ENCODE measurements at regions not wholly inside any gene's neighbourhood (a gene's known extent, or its start where the extent isn't known, plus 50 kb on each side); places are given as distances from the start of the nearest gene placed in this dataset.

DNA sequence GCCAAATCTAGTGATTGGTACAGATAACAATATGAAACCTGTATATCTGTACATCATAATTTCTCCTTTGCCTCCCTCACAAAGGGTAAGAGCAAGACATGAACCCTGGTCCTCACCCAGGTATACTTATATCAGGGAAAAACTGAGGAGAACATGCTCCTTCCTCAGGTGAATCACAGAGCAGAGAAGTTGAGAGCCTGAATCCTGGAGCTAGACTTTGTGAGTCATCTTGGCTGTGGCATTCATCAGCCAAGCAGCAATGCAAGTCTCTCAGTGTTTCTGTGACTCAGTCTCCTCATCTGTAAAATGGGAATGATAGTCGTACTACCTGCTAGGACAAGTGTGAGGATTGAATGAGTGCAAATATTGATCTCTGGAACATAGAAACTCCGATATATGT, 165.7 kb upstream of the ADAMTS9 start:
- H3K27ac ChIP-seq: no peak overlapping the region
- ATAC-seq (ENCODE audit: insufficient number of reproducible peaks, low FRiP score, low read depth) (no peak), DNase-seq (ENCODE audit: low spot score) (no peak)
- no peaks in the 10 kb centered on the region for H3K4me1 ChIP-seq (ENCODE audit: control insufficient read depth in 1 of 2, low read depth in 2 of 2)
- TF ChIP-seq, protein P1, sequence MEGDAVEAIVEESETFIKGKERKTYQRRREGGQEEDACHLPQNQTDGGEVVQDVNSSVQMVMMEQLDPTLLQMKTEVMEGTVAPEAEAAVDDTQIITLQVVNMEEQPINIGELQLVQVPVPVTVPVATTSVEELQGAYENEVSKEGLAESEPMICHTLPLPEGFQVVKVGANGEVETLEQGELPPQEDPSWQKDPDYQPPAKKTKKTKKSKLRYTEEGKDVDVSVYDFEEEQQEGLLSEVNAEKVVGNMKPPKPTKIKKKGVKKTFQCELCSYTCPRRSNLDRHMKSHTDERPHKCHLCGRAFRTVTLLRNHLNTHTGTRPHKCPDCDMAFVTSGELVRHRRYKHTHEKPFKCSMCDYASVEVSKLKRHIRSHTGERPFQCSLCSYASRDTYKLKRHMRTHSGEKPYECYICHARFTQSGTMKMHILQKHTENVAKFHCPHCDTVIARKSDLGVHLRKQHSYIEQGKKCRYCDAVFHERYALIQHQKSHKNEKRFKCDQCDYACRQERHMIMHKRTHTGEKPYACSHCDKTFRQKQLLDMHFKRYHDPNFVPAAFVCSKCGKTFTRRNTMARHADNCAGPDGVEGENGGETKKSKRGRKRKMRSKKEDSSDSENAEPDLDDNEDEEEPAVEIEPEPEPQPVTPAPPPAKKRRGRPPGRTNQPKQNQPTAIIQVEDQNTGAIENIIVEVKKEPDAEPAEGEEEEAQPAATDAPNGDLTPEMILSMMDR (IDR thresholded peaks at IDR 0.05): no peak
- no peaks in the 10 kb centered on the region for H3K36me3 ChIP-seq
- no peaks in the 10 kb centered on the region for H3K27me3 ChIP-seq (replicated peaks; ENCODE audit: insufficient read depth)
- no peak overlapping the region for H3K4me3 ChIP-seq
- no peaks in the 10 kb centered on the region for H3K9me3 ChIP-seq

GRCh38 chr3:64852738-64853137, 164.9 kb upstream of the ADAMTS9 start:
- H3K36me3 ChIP-seq: no peaks in the 10 kb centered on the region
- H3K4me1 ChIP-seq (ENCODE audit: control insufficient read depth in 1 of 2, low read depth in 2 of 2): no peaks in the 10 kb centered on the region
- TF ChIP-seq, protein P1 (IDR thresholded peaks at IDR 0.05): no peak
- no peak for DNase-seq (ENCODE audit: low spot score)
- no peak overlapping the region for H3K4me3 ChIP-seq
- H3K27ac ChIP-seq: no peak overlapping the region
- H3K9me3 ChIP-seq: no peaks in the 10 kb centered on the region
- no peak for ATAC-seq (ENCODE audit: insufficient number of reproducible peaks, low FRiP score, low read depth)
- H3K27me3 ChIP-seq (replicated peaks; ENCODE audit: insufficient read depth): no peaks in the 10 kb centered on the region

DNA sequence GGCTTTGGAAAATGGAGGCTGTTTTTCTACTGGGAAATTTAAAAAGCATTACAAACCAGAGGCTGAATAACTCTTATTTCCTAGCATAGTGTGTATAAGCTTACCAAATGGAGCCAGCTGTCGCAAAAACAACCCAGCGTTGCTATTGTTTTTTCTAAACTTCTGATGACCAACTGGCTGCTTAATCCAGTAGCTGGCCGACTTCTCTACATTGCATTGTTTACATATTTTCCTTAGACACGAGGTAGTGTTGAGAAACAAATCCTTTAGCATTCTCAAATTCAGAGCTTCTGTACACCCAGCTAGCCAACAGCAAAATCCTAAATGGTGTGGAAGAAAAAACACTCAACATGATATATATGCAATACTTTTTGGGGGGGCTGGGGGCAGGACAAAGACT, 161.0 kb upstream of the ADAMTS9 start:
- Histone ChIP-seq H3K27me3 (replicated peaks; ENCODE audit: insufficient read depth) (no peaks in the 10 kb centered on the region), H3K4me3 (no peak overlapping the region), H3K36me3 (no peaks in the 10 kb centered on the region), H3K4me1 (ENCODE audit: control insufficient read depth in 1 of 2, low read depth in 2 of 2) (no peaks in the 10 kb centered on the region), H3K9me3 (no peaks in the 10 kb centered on the region), H3K27ac (no peak overlapping the region)
- no peak for ATAC-seq (ENCODE audit: insufficient number of reproducible peaks, low FRiP score, low read depth)
- TF ChIP-seq, protein P1 (IDR thresholded peaks at IDR 0.05): no peak
- DNase-seq (ENCODE audit: low spot score): no peak

DNA sequence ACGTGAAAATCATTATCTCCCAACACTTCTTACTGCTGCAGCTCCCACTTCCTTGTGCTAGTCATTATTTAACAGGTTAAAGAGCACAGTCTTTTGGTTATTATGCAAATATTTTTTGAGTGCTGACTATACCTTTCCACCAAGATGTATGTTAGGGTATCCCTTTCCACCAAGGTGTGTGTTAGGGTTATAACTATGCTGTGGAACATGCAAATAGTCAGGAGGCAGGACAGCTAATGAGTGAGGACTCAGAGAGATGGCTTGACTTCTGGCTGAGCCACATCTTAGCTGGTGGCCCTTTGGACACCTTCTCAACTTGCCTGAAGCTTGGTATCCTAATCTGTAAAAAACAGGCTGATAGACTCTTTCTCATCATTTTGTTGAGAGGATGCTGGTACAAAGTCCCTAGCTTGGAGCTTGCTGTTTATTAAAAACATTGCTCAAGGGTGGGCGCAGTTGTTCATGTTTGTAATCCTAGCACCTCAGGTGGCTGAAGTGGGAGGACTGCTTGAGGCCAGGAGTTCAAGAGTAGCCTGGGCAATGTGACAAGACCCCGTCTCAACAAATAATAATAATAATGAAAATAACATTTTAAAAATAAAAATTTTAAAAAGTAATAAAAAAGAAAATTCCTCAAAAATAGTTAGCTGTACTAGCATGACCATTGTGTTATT, 160.5 kb upstream of the ADAMTS9 start:
- no peak overlapping the region for H3K4me3 ChIP-seq
- TF ChIP-seq, protein P1 (IDR thresholded peaks at IDR 0.05): no peak
- no peak for DNase-seq (ENCODE audit: low spot score)
- no peak overlapping the region for H3K27ac ChIP-seq
- H3K36me3 ChIP-seq: no peaks in the 10 kb centered on the region
- no peak for ATAC-seq (ENCODE audit: insufficient number of reproducible peaks, low FRiP score, low read depth)
- H3K9me3 ChIP-seq: no peaks in the 10 kb centered on the region
- H3K4me1 ChIP-seq (ENCODE audit: control insufficient read depth in 1 of 2, low read depth in 2 of 2): no peaks in the 10 kb centered on the region
- H3K27me3 ChIP-seq (replicated peaks; ENCODE audit: insufficient read depth): no peaks in the 10 kb centered on the region

- TF ChIP-seq, protein P1 (IDR thresholded peaks at IDR 0.05): no peak
- ATAC-seq (ENCODE audit: insufficient number of reproducible peaks, low FRiP score, low read depth): no peak
- DNase-seq (ENCODE audit: low spot score): no peak
These were observed 156.8 kb upstream of the ADAMTS9 start for GRCh38 chr3:64844558-64844957.

More at GRCh38 chr3:64844558-64844957, 156.8 kb upstream of the ADAMTS9 start:
- H3K4me1 ChIP-seq (ENCODE audit: control insufficient read depth in 1 of 2, low read depth in 2 of 2): no peaks in the 10 kb centered on the region
- H3K4me3 ChIP-seq: no peak overlapping the region
- no peaks in the 10 kb centered on the region for H3K36me3 ChIP-seq
- H3K9me3 ChIP-seq: no peaks in the 10 kb centered on the region
- H3K27me3 ChIP-seq (replicated peaks; ENCODE audit: insufficient read depth): no peaks in the 10 kb centered on the region
- H3K27ac ChIP-seq: no peak overlapping the region

Data from thoracic aorta (tissue), 2 donors.